ENCODE measurements at regions not wholly inside any gene's neighbourhood (a gene's known extent, or its start where the extent isn't known, plus 50 kb on each side); places are given as distances from the start of the nearest gene placed in this dataset.

- H3K23me2 ChIP-seq (ENCODE audit: insufficient read length, low read depth, low read length, poor library complexity, severe bottlenecking) = no peaks in the 10 kb centered on the region
- DNase-seq = no peak
- H2BK12ac ChIP-seq (ENCODE audit: insufficient read length, low read depth, low read length) = no peak overlapping the region
- no peak overlapping the region for H3K27ac Mint-ChIP-seq
- H3K23ac ChIP-seq (ENCODE audit: insufficient read length, low read depth, low read length) = no peak overlapping the region
- H3K4me1 Mint-ChIP-seq = peaks cover 12% of the 10 kb centered on the region in 2 experiments
- no peak overlapping the region for H4K5ac ChIP-seq (ENCODE audit: insufficient read length, low read depth, low read length)
- no peak overlapping the region for H2AFZ ChIP-seq (ENCODE audit: low read length)
- H2BK15ac ChIP-seq (ENCODE audit: low read depth, low read length) = no peak overlapping the region
- no peak overlapping the region for H2BK20ac ChIP-seq (ENCODE audit: low read depth, low read length, poor library complexity, severe bottlenecking)
- H3K79me2 ChIP-seq (ENCODE audit: insufficient read depth, low read length) = no peaks in the 10 kb centered on the region
- H3K9ac ChIP-seq (ENCODE audit: extremely low read depth, insufficient read length, low read length) = no peak overlapping the region
- no peaks in the 10 kb centered on the region for H4K20me1 ChIP-seq (ENCODE audit: control insufficient read depth, insufficient read depth, insufficient read length)
- no peak overlapping the region for H4K8ac ChIP-seq (replicated peaks; ENCODE audit: insufficient read length, low read depth, low read length)
- H3K27ac ChIP-seq (ENCODE audit: insufficient read length, low read depth, low read length) = no peak overlapping the region
- H3K79me1 ChIP-seq (ENCODE audit: insufficient read depth, low read depth, low read length, poor library complexity, severe bottlenecking) = no peaks in the 10 kb centered on the region
- no peak overlapping the region for H2AK5ac ChIP-seq (ENCODE audit: insufficient read length, low read length)
- no peaks in the 10 kb centered on the region for H3K27me3 ChIP-seq (ENCODE audit: insufficient read depth, low read length)
- no peak overlapping the region for H4K91ac ChIP-seq (ENCODE audit: insufficient read length, low read depth, low read length)
- no peak overlapping the region for H3K14ac ChIP-seq (ENCODE audit: insufficient read depth, low read length)
- no peak overlapping the region for H3K4me2 ChIP-seq (ENCODE audit: insufficient read depth, insufficient read length, low read length)
- H3K36me3 Mint-ChIP-seq (ENCODE audit: insufficient read depth in 1 of 3, low read depth in 3 of 3) = no peaks in the 10 kb centered on the region
- peaks cover 4% of the 10 kb centered on the region; the same call in 1 of the 2 replicates for H3K4me1 ChIP-seq (ENCODE audit: insufficient read depth, low read length)
- no peaks in the 10 kb centered on the region for H3K27me3 Mint-ChIP-seq (ENCODE audit: low read depth)
- no peak overlapping the region for H3K4ac ChIP-seq (ENCODE audit: low read depth, low read length)
- WGBS (ENCODE audit: extremely low coverage, insufficient read length, low lambda C conversion rate) = no CpG with 5 or more reads among the region's 4 CpGs
- H3T11ph ChIP-seq (ENCODE audit: low read length) = no peak overlapping the region
- TF ChIP-seq, protein P1, sequence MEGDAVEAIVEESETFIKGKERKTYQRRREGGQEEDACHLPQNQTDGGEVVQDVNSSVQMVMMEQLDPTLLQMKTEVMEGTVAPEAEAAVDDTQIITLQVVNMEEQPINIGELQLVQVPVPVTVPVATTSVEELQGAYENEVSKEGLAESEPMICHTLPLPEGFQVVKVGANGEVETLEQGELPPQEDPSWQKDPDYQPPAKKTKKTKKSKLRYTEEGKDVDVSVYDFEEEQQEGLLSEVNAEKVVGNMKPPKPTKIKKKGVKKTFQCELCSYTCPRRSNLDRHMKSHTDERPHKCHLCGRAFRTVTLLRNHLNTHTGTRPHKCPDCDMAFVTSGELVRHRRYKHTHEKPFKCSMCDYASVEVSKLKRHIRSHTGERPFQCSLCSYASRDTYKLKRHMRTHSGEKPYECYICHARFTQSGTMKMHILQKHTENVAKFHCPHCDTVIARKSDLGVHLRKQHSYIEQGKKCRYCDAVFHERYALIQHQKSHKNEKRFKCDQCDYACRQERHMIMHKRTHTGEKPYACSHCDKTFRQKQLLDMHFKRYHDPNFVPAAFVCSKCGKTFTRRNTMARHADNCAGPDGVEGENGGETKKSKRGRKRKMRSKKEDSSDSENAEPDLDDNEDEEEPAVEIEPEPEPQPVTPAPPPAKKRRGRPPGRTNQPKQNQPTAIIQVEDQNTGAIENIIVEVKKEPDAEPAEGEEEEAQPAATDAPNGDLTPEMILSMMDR (conservative IDR thresholded peaks at IDR 0.05) = no peak
- H3K56ac ChIP-seq (ENCODE audit: insufficient read length, low read depth, low read length) = no peak overlapping the region
- H3K9me3 ChIP-seq (ENCODE audit: control insufficient read depth, low read depth, low read length) = no peaks in the 10 kb centered on the region
- H3K18ac ChIP-seq (ENCODE audit: insufficient read length, low read depth, low read length) = no peak overlapping the region
- no peak overlapping the region for H2BK5ac ChIP-seq (ENCODE audit: insufficient read length, low read length)
- H3K4me3 Mint-ChIP-seq = no peak overlapping the region
- no peak overlapping the region for H2BK120ac ChIP-seq (ENCODE audit: low read depth, low read length, poor library complexity, severe bottlenecking)
- H3K9me3 Mint-ChIP-seq = peaks cover 0 to 2% of the 10 kb centered on the region in 2 experiments; a peak in 1 of 5 replicates
These were observed 541.0 kb upstream of the SPTLC3 start for GRCh38 chr20:12467758-12468157.
